ENCODE measurements at regions not wholly inside any gene's neighbourhood (a gene's known extent, or its start where the extent isn't known, plus 50 kb on each side); places are given as distances from the start of the nearest gene placed in this dataset.
A peak's percentile ranks its signal among the peaks of the same experiment; 100 is the strongest.

- no peak overlapping the region for H3K27ac ChIP-seq (ENCODE audit: low read depth, low read length)
Observed at GRCh38 chr14:95452176-95452892, 64.1 kb downstream of the SYNE3 start.

More at GRCh38 chr14:95452176-95452892, 64.1 kb downstream of the SYNE3 start:
- DNase-seq (ENCODE audit: low read depth, low spot score) (no peak), ATAC-seq (peak; percentile 91)
- H3K9me3 ChIP-seq (ENCODE audit: control insufficient read depth in 1 of 2, insufficient read depth in 1 of 2, low read depth in 1 of 2, low read length in 2 of 2) = no peaks in the 10 kb centered on the region
- no peak overlapping the region for H2AFZ ChIP-seq (ENCODE audit: low read depth, low read length, poor library complexity, severe bottlenecking)
- no peak overlapping the region for H3K9ac ChIP-seq (ENCODE audit: low read length)
- no peak overlapping the region for H3K4me3 ChIP-seq (replicated peaks in 1 of 2; ENCODE audit: low read depth in 1 of 2, low read length in 2 of 2)
- TF ChIP-seq ELF1 (IDR thresholded peaks at IDR 0.05; ENCODE audit: borderline replicate concordance, low read depth) = no peak
- no peak for TF ChIP-seq REST (IDR thresholded peaks at IDR 0.05; ENCODE audit: low read depth)
- no peak for TF ChIP-seq POLR2AphosphoS5 (IDR thresholded peaks at IDR 0.05; ENCODE audit: low read depth, low read length)
- TF ChIP-seq CTCF (IDR thresholded peaks at IDR 0.05 in 2 of 3, conservative IDR thresholded peaks at IDR 0.05 in 1 of 3; ENCODE audit: borderline replicate concordance in 1 of 3, insufficient read depth in 1 of 3, low read depth in 2 of 3, low read length in 2 of 3) = peak; percentile 28 to 74 (median 55); a peak in 5 of 6 replicates
- TF ChIP-seq TCF7L2 (IDR thresholded peaks at IDR 0.05; ENCODE audit: borderline replicate concordance, extremely low read depth, insufficient read depth, insufficient read length) = no peak
- no peak for TF ChIP-seq YY1 (IDR thresholded peaks at IDR 0.05; ENCODE audit: extremely low read depth, insufficient replicate concordance, low read depth, low read length)
- TF ChIP-seq ZBTB33 (IDR thresholded peaks at IDR 0.05; ENCODE audit: extremely low read depth, insufficient replicate concordance, low read length) = no peak
- TF ChIP-seq ZNF274 (IDR thresholded peaks at IDR 0.05; ENCODE audit: low read depth, low read length) = no peak
- no peak for TF ChIP-seq ATF3 (IDR thresholded peaks at IDR 0.05)
- no peak for TF ChIP-seq FOSL1 (IDR thresholded peaks at IDR 0.05; ENCODE audit: low read depth)
- no peak for TF ChIP-seq EZH2 (IDR thresholded peaks at IDR 0.05)
- TF ChIP-seq EGR1 (IDR thresholded peaks at IDR 0.05; ENCODE audit: low read depth) = no peak
- TF ChIP-seq RAD21 (IDR thresholded peaks at IDR 0.05; ENCODE audit: low read depth) = peak; percentile 41
- TF ChIP-seq ZFX (IDR thresholded peaks at IDR 0.05) = no peak
- TF ChIP-seq SRF (IDR thresholded peaks at IDR 0.05; ENCODE audit: low read depth) = no peak
- ChIA-PET RAD21 (ENCODE audit: low non-redundant PET in 1 of 2, low total read pairs in 2 of 2, uncharacterized antibody in 2 of 2, unreplicated experiment in 2 of 2) (interaction anchor here (0.6 to 1.1 kb wide), 2 partner anchors 9 to 10 kb away, joined by 3 to 5 read pairs; no protein-coding TSS in a partner anchor), POLR2A (no interaction called here), CTCF (interaction anchor here (0.7 to 2.4 kb wide), 13 partner anchors 9 to 109 kb away, joined by 3 to 26 read pairs (median 4); no protein-coding TSS in a partner anchor)
- no peaks in the 10 kb centered on the region for H3K36me3 ChIP-seq (ENCODE audit: control insufficient read depth in 1 of 2, insufficient read depth in 2 of 2, low read length in 2 of 2)
- H3K9me2 ChIP-seq (ENCODE audit: insufficient read depth) = no peaks in the 10 kb centered on the region
- no TSS peak for BruUV-seq (replicated peaks)
- no peaks in the 10 kb centered on the region for H3K27me3 ChIP-seq (ENCODE audit: insufficient read depth, low read length)
- H3K4me2 ChIP-seq (ENCODE audit: low read length) = no peak overlapping the region
- H4K20me1 ChIP-seq (ENCODE audit: insufficient read depth) = no peaks in the 10 kb centered on the region
- no peaks in the 10 kb centered on the region for H3K79me2 ChIP-seq (ENCODE audit: insufficient read depth, low read length)
- H3K4me1 ChIP-seq (ENCODE audit: control insufficient read depth in 1 of 2, insufficient read depth in 2 of 2, low read length in 2 of 2) = no peaks in the 10 kb centered on the region
- intact Hi-C loops (cut with micrococcal nuclease) = no loop called here

Data from HCT116 (cell line).